ENCODE measurements at regions not wholly inside any gene's neighbourhood (a gene's known extent, or its start where the extent isn't known, plus 50 kb on each side); places are given as distances from the start of the nearest gene placed in this dataset.

DNA sequence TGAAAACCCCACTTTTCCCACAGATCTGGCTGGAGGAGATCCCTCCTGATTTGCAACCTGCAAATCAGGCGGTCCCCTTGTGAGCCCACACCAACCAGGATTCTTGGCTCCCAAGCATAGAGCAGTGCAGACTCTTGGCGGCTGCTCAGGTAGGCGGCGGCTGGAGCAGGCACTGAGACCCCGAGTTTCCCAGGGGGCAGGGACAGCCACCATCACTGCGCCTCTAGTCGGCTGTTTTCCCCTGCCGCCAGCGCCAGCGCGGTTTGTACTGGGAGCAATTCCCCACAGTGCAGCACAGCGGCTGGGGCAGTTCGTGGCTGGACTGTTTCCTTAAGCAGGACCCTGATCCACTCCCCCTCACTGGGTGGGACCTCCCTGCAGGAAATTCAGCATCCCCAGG, 323.3 kb downstream of the TRIB2 start:
- Histone ChIP-seq H3K9me2 (replicated peaks; ENCODE audit: insufficient read depth, low read length) (no peaks in the 10 kb centered on the region), H3K9me3 (ENCODE audit: insufficient read depth, low read length) (no peaks in the 10 kb centered on the region), H3K4me3 (ENCODE audit: insufficient read depth, low read length, poor library complexity, severe bottlenecking) (no peak overlapping the region), H3K79me2 (ENCODE audit: insufficient read depth, low read length) (no peaks in the 10 kb centered on the region), H3K27ac (ENCODE audit: low read depth, low read length) (no peak overlapping the region), H3K36me3 (ENCODE audit: low read length) (no peaks in the 10 kb centered on the region), H3K9ac (ENCODE audit: low read length) (no peak overlapping the region), H3F3A (ENCODE audit: insufficient read depth) (no peaks in the 10 kb centered on the region), H3K4me2 (ENCODE audit: low read depth, low read length, poor library complexity, severe bottlenecking) (no peak overlapping the region), H2AFZ (ENCODE audit: low read depth, low read length, severe bottlenecking) (no peak overlapping the region), H3K27me3 (ENCODE audit: low read length) (no peaks in the 10 kb centered on the region), H4K20me1 (ENCODE audit: low read depth, low read length) (no peaks in the 10 kb centered on the region)
- TF ChIP-seq EZH2phosphoT487 (conservative IDR thresholded peaks at IDR 0.05; ENCODE audit: low read length): no peak
- TF ChIP-seq, protein P1, sequence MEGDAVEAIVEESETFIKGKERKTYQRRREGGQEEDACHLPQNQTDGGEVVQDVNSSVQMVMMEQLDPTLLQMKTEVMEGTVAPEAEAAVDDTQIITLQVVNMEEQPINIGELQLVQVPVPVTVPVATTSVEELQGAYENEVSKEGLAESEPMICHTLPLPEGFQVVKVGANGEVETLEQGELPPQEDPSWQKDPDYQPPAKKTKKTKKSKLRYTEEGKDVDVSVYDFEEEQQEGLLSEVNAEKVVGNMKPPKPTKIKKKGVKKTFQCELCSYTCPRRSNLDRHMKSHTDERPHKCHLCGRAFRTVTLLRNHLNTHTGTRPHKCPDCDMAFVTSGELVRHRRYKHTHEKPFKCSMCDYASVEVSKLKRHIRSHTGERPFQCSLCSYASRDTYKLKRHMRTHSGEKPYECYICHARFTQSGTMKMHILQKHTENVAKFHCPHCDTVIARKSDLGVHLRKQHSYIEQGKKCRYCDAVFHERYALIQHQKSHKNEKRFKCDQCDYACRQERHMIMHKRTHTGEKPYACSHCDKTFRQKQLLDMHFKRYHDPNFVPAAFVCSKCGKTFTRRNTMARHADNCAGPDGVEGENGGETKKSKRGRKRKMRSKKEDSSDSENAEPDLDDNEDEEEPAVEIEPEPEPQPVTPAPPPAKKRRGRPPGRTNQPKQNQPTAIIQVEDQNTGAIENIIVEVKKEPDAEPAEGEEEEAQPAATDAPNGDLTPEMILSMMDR (IDR thresholded peaks at IDR 0.05; ENCODE audit: insufficient read depth, low read length, poor library complexity, severe bottlenecking): no peak

- Histone ChIP-seq H3F3A (ENCODE audit: insufficient read depth) (no peaks in the 10 kb centered on the region), H3K9me2 (replicated peaks; ENCODE audit: insufficient read depth, low read length) (no peaks in the 10 kb centered on the region), H3K9me3 (ENCODE audit: insufficient read depth, low read length) (no peaks in the 10 kb centered on the region), H3K79me2 (ENCODE audit: insufficient read depth, low read length) (no peaks in the 10 kb centered on the region), H3K27ac (ENCODE audit: low read depth, low read length) (no peak overlapping the region), H3K27me3 (ENCODE audit: low read length) (no peaks in the 10 kb centered on the region), H2AFZ (ENCODE audit: low read depth, low read length, severe bottlenecking) (no peak overlapping the region), H3K4me2 (ENCODE audit: low read depth, low read length, poor library complexity, severe bottlenecking) (no peak overlapping the region), H3K36me3 (ENCODE audit: low read length) (no peaks in the 10 kb centered on the region), H3K9ac (ENCODE audit: low read length) (no peak overlapping the region), H4K20me1 (ENCODE audit: low read depth, low read length) (no peaks in the 10 kb centered on the region), H3K4me3 (ENCODE audit: insufficient read depth, low read length, poor library complexity, severe bottlenecking) (no peak overlapping the region)
- no peak for TF ChIP-seq EZH2phosphoT487 (conservative IDR thresholded peaks at IDR 0.05; ENCODE audit: low read length)
Observed at GRCh38 chr2:13046557-13047165, 329.9 kb downstream of the TRIB2 start.

DNA sequence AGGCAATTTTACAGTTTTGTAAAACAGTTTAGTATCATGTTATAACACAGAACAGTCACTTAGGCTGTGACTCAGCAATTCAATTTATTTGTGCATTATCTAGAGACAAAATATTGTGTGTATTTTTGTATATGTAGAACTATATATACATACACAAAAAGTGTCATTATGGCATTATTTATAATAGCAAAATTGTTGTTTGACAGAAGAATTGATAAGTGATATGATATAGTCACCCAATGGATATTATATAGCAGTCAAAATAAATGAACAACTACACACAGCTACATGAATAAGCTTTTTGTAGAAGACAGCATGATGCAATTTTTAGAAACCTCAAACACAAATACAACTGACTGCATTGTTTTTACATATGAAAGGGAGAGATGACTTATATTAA, 334.0 kb downstream of the TRIB2 start:
- H3K4me2 ChIP-seq (ENCODE audit: low read depth, low read length, poor library complexity, severe bottlenecking): no peak overlapping the region
- H2AFZ ChIP-seq (ENCODE audit: low read depth, low read length, severe bottlenecking): no peak overlapping the region
- H3K27me3 ChIP-seq (ENCODE audit: low read length): 0 out of 2 replicates have a peak, but pooled peaks cover 4% of the 10 kb centered on the region
- no peak overlapping the region for H3K9ac ChIP-seq (ENCODE audit: low read length)
- H4K20me1 ChIP-seq (ENCODE audit: low read depth, low read length): no peaks in the 10 kb centered on the region
- H3K9me2 ChIP-seq (replicated peaks; ENCODE audit: insufficient read depth, low read length): no peaks in the 10 kb centered on the region
- no peak overlapping the region for H3K27ac ChIP-seq (ENCODE audit: low read depth, low read length)
- no peak overlapping the region for H3K4me3 ChIP-seq (ENCODE audit: insufficient read depth, low read length, poor library complexity, severe bottlenecking)
- TF ChIP-seq, protein P1 (IDR thresholded peaks at IDR 0.05; ENCODE audit: insufficient read depth, low read length, poor library complexity, severe bottlenecking): no peak
- no peak for TF ChIP-seq EZH2phosphoT487 (conservative IDR thresholded peaks at IDR 0.05; ENCODE audit: low read length)
- H3F3A ChIP-seq (ENCODE audit: insufficient read depth): no peaks in the 10 kb centered on the region
- H3K9me3 ChIP-seq (ENCODE audit: insufficient read depth, low read length): no peaks in the 10 kb centered on the region
- H3K36me3 ChIP-seq (ENCODE audit: low read length): no peaks in the 10 kb centered on the region
- H3K79me2 ChIP-seq (ENCODE audit: insufficient read depth, low read length): no peaks in the 10 kb centered on the region

DNA sequence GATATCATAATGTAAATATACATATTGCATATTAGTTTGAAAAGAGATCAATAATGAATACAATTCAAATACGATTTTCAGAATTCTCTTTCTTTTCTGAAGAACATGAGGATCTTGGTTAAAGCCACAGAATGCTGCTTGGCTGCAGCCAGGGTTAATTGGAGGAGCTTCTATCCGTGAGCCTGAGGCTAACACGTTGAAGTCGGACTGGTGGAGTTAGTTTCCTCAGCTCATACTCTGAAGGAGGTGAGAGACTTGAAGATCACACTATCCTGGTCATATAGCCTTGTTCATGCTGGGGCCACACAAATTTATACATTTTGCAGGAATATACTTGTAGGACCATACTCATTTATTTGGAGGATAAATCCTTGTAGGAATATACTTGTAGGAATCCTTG, 335.8 kb downstream of the TRIB2 start:
- Histone ChIP-seq H3K9ac (ENCODE audit: low read length) (no peak overlapping the region), H3F3A (ENCODE audit: insufficient read depth) (no peaks in the 10 kb centered on the region), H3K36me3 (ENCODE audit: low read length) (no peaks in the 10 kb centered on the region), H3K79me2 (ENCODE audit: insufficient read depth, low read length) (no peaks in the 10 kb centered on the region), H3K27ac (ENCODE audit: low read depth, low read length) (no peak overlapping the region), H3K9me2 (replicated peaks; ENCODE audit: insufficient read depth, low read length) (no peaks in the 10 kb centered on the region), H2AFZ (ENCODE audit: low read depth, low read length, severe bottlenecking) (no peak overlapping the region), H3K4me2 (ENCODE audit: low read depth, low read length, poor library complexity, severe bottlenecking) (no peak overlapping the region), H4K20me1 (ENCODE audit: low read depth, low read length) (no peaks in the 10 kb centered on the region), H3K9me3 (ENCODE audit: insufficient read depth, low read length) (no peaks in the 10 kb centered on the region), H3K4me3 (ENCODE audit: insufficient read depth, low read length, poor library complexity, severe bottlenecking) (no peak overlapping the region), H3K27me3 (ENCODE audit: low read length) (0 out of 2 replicates have a peak, but pooled peaks cover 4% of the 10 kb centered on the region)
- TF ChIP-seq EZH2phosphoT487 (conservative IDR thresholded peaks at IDR 0.05; ENCODE audit: low read length): no peak
- TF ChIP-seq, protein P1 (IDR thresholded peaks at IDR 0.05; ENCODE audit: insufficient read depth, low read length, poor library complexity, severe bottlenecking): no peak
